IPS-NIHi11 (cell line): ENCODE measurements at regions not wholly inside any gene's neighbourhood (a gene's known extent, or its start where the extent isn't known, plus 50 kb on each side); places are given as distances from the start of the nearest gene placed in this dataset.
A peak's percentile ranks its signal among the peaks of the same experiment; 100 is the strongest.
"Not testable (repeated sequence)": the region's sequence is repeated elsewhere in the genome, so short reads cannot be mapped to it uniquely, and the experiment has no call there.

Source experiments
- DNase-seq: peaks from one replicate; pipeline ENCODE4 v3.0.0; 2012; ENCODE audit warnings: mixed read lengths, low spot score

- DNase-seq = no peak
These were observed 170.5 kb upstream of the NPSR1 start for GRCh38 chr7:34487391-34488115.

GRCh38 chr7:34488766-34489165 is 169.3 kb upstream of the NPSR1 start:
- no peak for DNase-seq

GRCh38 chr7:34491899-34492298 is 166.1 kb upstream of the NPSR1 start:
- no peak for DNase-seq

GRCh38 chr7:34493752-34494151 is 164.3 kb upstream of the NPSR1 start:
- no peak for DNase-seq

- peak; percentile 42 for DNase-seq
These were observed 160.8 kb upstream of the NPSR1 start for GRCh38 chr7:34497153-34497777.

GRCh38 chr7:34501156-34501555 is 156.9 kb upstream of the NPSR1 start:
- DNase-seq = no peak

- DNase-seq = no peak
These were observed 150.8 kb upstream of the NPSR1 start for GRCh38 chr7:34507191-34507590.

GRCh38 chr7:34523226-34523918 is 134.6 kb upstream of the NPSR1 start:
- no peak for DNase-seq

GRCh38 chr7:34530259-34530658 is 127.8 kb upstream of the NPSR1 start:
- no peak for DNase-seq

GRCh38 chr7:34539003-34539402 is 119.0 kb upstream of the NPSR1 start:
- DNase-seq = no peak

GRCh38 chr7:34544621-34545020 is 113.4 kb upstream of the NPSR1 start:
- DNase-seq = no peak

GRCh38 chr7:34550996-34551395 is 107.0 kb upstream of the NPSR1 start:
- no peak for DNase-seq

GRCh38 chr7:34552502-34552901 is 105.5 kb upstream of the NPSR1 start:
- no peak for DNase-seq

- DNase-seq = no peak
These were observed 100.0 kb upstream of the NPSR1 start for GRCh38 chr7:34558022-34558421.

- no peak for DNase-seq
These were observed 93.9 kb upstream of the NPSR1 start for GRCh38 chr7:34564091-34564490.

- no peak for DNase-seq
These were observed 90.1 kb upstream of the NPSR1 start for GRCh38 chr7:34567906-34568305.

- DNase-seq = no peak
These were observed 87.9 kb upstream of the NPSR1 start for GRCh38 chr7:34569975-34570699.

- DNase-seq = no peak
These were observed 83.0 kb upstream of the NPSR1 start for GRCh38 chr7:34575006-34575405.

GRCh38 chr7:34577934-34578333 is 80.1 kb upstream of the NPSR1 start:
- DNase-seq = not testable (repeated sequence)

- not testable (repeated sequence) for DNase-seq
These were observed 76.3 kb upstream of the NPSR1 start for GRCh38 chr7:34581698-34582097.

- no peak for DNase-seq
These were observed 73.5 kb upstream of the NPSR1 start for GRCh38 chr7:34584526-34584925.

- DNase-seq = peak; percentile 15
These were observed 61.1 kb upstream of the NPSR1 start for GRCh38 chr7:34596887-34597286.
